Panc1 (cell line): ENCODE measurements at regions not wholly inside any gene's neighbourhood (a gene's known extent, or its start where the extent isn't known, plus 50 kb on each side); places are given as distances from the start of the nearest gene placed in this dataset.

Experiments
- ATAC-seq: fragments of 200-7000 bp; cut with Tn5 transposase; 2 replicates; pipeline ENCODE4 v1.9.1; 2020; ENCODE audit warnings: mild to moderate bottlenecking, moderate library complexity
- BruUV-seq: library from RNA; stranded (reverse); fragments of 400-500 nt; replicated peaks from 2 replicates; lab custom pipeline; 2021; lab: Mats Ljungman, UMichigan
- CTCF ChIA-PET: fragments of 300-600 bp; sonication (Branson Sonifier 250); formaldehyde crosslinking; loops from one replicate; lab custom pipeline; 2022; ENCODE audit warnings: antibody characterized with exemption; lab: Charles Lee
- POLR2A ChIA-PET: fragments of 300-600 bp; sonication (Branson Sonifier 250); formaldehyde crosslinking; loops from one replicate; lab custom pipeline; 2022; ENCODE audit warnings: antibody characterized with exemption; lab: Charles Lee
- DNase-seq: peaks from one replicate; pipeline ENCODE4 v3.0.0-alpha.2; 2010; ENCODE audit warnings: low read depth, low spot score
- H3K27ac ChIP-seq: 2 replicates; pipeline ENCODE4 v1.5.1; 2011; ENCODE audit warnings: mild to moderate bottlenecking, low read length, inconsistent platforms
- H3K27me3 ChIP-seq: fragments of 200-500 bp; sonication (Bioruptor generic); 2 replicates; pipeline ENCODE4 v1.6.0; 2014; ENCODE audit warnings: low read length, inconsistent platforms; ENCODE audit not compliant: control insufficient read depth, insufficient read depth
- H3K36me3 ChIP-seq: fragments of 200-500 bp; sonication (Bioruptor generic); 2 replicates; pipeline ENCODE4 v1.5.1; 2014; ENCODE audit warnings: inconsistent platforms, mild to moderate bottlenecking, low read length, moderate library complexity; ENCODE audit not compliant: control insufficient read depth, insufficient read depth
- H3K4me1 ChIP-seq: 2 replicates; pipeline ENCODE4 v1.5.1; 2011; ENCODE audit warnings: inconsistent platforms, mild to moderate bottlenecking, low read length, moderate library complexity; ENCODE audit not compliant: control insufficient read depth, insufficient read depth
- H3K4me3 ChIP-seq, 2 experiments: 2 replicates each; pipeline ENCODE4 v1.5.1; 2011 to 2012; ENCODE audit warnings: low read depth in 2 of 2, low read length in 2 of 2, mild to moderate bottlenecking in 2 of 2, inconsistent platforms in 1 of 2, moderate library complexity in 1 of 2
- H3K9me3 ChIP-seq: fragments of 200-500 bp; sonication (Bioruptor generic); 2 replicates; pipeline ENCODE4 v1.5.1; 2014; ENCODE audit warnings: low read depth, mild to moderate bottlenecking, inconsistent platforms, low read length, moderate library complexity; ENCODE audit not compliant: control insufficient read depth, insufficient read depth
- POLR2AphosphoS5 ChIP-seq: IDR thresholded peaks from 2 replicates; pipeline ENCODE4 v1.6.1; 2012; ENCODE audit warnings: mild to moderate bottlenecking, low read depth, low read length, moderate library complexity
- SIN3A ChIP-seq: IDR thresholded peaks from 2 replicates; pipeline ENCODE4 v1.6.1; 2012; ENCODE audit warnings: low read depth, mild to moderate bottlenecking, low read length, moderate library complexity, borderline replicate concordance; ENCODE audit not compliant: insufficient read depth
- TCF7L2 ChIP-seq: IDR thresholded peaks from 2 replicates; pipeline ENCODE4 v1.6.1; 2011; ENCODE audit warnings: mild to moderate bottlenecking, low read depth, low read length, inconsistent platforms
- in situ Hi-C: cut with HindIII; loops from 2 replicates; pipeline ENCODE4 v1.10.0; 2016; ENCODE audit warnings: low sequenced_read_pairs, low pct_unique_long_range_greater_than_20kb
- intact Hi-C: fragments of 100-400 bp; cut with micrococcal nuclease; formaldehyde crosslinking; loops from one replicate; pipeline ENCODE4 v1.10.0; 2022; ENCODE audit not compliant: unreplicated experiment
- TF ChIP-seq, protein P1 (sequence below): fragments of 450-650 bp; IDR thresholded peaks from 2 replicates; pipeline ENCODE4 v1.5.1; 2017; ENCODE audit warnings: mild to moderate bottlenecking
- TF ChIP-seq, protein P2 (sequence below), 2 experiments: IDR thresholded peaks; 2 replicates each; pipeline ENCODE4 v1.6.1; 2011 to 2012; ENCODE audit warnings: low read depth in 2 of 2, control low read depth in 1 of 2, low read length in 1 of 2, mild to moderate bottlenecking in 1 of 2, moderate library complexity in 1 of 2; ENCODE audit not compliant: insufficient read depth in 1 of 2

DNA sequence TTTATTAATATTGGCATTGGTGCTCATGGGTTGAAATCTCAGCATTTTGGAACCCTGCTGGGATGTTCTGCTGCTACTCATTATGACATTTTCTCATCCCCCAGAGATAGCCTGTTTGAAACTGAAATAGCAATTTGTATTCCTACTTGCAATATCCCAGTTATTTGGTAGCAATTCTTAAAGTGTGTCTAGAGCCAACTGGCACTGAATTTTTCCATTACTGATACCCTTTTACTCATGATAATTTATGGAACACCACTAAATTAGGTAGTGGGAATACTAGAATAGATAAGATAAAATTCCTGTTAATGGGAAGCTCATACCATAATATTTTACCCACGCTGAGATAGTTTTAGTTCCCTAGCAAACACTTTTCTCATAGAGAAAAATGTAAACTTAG lies 309.3 kb downstream of the SV2B start:
- ChIA-PET CTCF (no interaction called here), POLR2A (no interaction called here)
- TF ChIP-seq TCF7L2 (no peak), SIN3A (no peak), POLR2AphosphoS5 (no peak)
- TF ChIP-seq, protein P1, sequence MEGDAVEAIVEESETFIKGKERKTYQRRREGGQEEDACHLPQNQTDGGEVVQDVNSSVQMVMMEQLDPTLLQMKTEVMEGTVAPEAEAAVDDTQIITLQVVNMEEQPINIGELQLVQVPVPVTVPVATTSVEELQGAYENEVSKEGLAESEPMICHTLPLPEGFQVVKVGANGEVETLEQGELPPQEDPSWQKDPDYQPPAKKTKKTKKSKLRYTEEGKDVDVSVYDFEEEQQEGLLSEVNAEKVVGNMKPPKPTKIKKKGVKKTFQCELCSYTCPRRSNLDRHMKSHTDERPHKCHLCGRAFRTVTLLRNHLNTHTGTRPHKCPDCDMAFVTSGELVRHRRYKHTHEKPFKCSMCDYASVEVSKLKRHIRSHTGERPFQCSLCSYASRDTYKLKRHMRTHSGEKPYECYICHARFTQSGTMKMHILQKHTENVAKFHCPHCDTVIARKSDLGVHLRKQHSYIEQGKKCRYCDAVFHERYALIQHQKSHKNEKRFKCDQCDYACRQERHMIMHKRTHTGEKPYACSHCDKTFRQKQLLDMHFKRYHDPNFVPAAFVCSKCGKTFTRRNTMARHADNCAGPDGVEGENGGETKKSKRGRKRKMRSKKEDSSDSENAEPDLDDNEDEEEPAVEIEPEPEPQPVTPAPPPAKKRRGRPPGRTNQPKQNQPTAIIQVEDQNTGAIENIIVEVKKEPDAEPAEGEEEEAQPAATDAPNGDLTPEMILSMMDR, result no peak
- TF ChIP-seq, protein P2, sequence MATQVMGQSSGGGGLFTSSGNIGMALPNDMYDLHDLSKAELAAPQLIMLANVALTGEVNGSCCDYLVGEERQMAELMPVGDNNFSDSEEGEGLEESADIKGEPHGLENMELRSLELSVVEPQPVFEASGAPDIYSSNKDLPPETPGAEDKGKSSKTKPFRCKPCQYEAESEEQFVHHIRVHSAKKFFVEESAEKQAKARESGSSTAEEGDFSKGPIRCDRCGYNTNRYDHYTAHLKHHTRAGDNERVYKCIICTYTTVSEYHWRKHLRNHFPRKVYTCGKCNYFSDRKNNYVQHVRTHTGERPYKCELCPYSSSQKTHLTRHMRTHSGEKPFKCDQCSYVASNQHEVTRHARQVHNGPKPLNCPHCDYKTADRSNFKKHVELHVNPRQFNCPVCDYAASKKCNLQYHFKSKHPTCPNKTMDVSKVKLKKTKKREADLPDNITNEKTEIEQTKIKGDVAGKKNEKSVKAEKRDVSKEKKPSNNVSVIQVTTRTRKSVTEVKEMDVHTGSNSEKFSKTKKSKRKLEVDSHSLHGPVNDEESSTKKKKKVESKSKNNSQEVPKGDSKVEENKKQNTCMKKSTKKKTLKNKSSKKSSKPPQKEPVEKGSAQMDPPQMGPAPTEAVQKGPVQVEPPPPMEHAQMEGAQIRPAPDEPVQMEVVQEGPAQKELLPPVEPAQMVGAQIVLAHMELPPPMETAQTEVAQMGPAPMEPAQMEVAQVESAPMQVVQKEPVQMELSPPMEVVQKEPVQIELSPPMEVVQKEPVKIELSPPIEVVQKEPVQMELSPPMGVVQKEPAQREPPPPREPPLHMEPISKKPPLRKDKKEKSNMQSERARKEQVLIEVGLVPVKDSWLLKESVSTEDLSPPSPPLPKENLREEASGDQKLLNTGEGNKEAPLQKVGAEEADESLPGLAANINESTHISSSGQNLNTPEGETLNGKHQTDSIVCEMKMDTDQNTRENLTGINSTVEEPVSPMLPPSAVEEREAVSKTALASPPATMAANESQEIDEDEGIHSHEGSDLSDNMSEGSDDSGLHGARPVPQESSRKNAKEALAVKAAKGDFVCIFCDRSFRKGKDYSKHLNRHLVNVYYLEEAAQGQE (IDR thresholded peaks at IDR 0.05; ENCODE audit: insufficient read depth in 1 of 2, low read depth in 2 of 2, low read length in 1 of 2), result no peak
- Histone ChIP-seq H3K4me1 (no peaks in the 10 kb centered on the region), H3K4me3 (no peak overlapping the region), H3K9me3 (no peaks in the 10 kb centered on the region), H3K27me3 (no peaks in the 10 kb centered on the region), H3K36me3 (no peaks in the 10 kb centered on the region), H3K27ac (no peak overlapping the region)
- no TSS peak for BruUV-seq
- intact Hi-C loops, result no loop called here
- ATAC-seq (no peak), DNase-seq (no peak)
- in situ Hi-C loops, result no loop called here

DNA sequence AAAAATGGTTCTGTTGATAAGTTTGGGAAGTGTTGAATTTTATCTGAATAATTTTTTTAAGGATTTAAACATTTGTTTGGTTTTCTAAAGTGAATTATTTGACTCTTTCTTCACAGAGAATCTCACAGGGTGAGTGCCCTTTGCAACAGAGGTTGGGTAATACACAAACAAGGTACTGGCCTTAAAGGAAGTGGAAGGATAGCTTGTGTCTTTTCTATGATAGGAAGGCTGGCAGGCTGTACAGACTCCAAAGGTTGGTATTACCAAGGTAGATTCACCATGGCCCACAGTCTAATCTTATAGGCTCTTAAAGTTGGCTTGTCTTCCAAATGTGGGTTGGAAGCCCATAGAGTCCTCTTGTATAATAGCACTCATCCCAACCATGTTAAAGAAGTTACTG lies 311.5 kb downstream of the SV2B start:
- H3K27me3 ChIP-seq, result no peaks in the 10 kb centered on the region
- no peaks in the 10 kb centered on the region for H3K4me1 ChIP-seq
- H3K27ac ChIP-seq, result no peak overlapping the region
- intact Hi-C loops, result no loop called here
- TF ChIP-seq POLR2AphosphoS5 (no peak), SIN3A (no peak)
- TF ChIP-seq, protein P1, result no peak
- no peak for ATAC-seq
- in situ Hi-C loops, result no loop called here
- H3K4me3 ChIP-seq, result no peak overlapping the region
- no peak for DNase-seq
- ChIA-PET POLR2A (no interaction called here), CTCF (no interaction called here)
- no TSS peak for BruUV-seq
- no peaks in the 10 kb centered on the region for H3K36me3 ChIP-seq
- no peaks in the 10 kb centered on the region for H3K9me3 ChIP-seq
